Muscle layer of colon (tissue), 2 donors: ENCODE measurements at regions not wholly inside any gene's neighbourhood (a gene's known extent, or its start where the extent isn't known, plus 50 kb on each side); places are given as distances from the start of the nearest gene placed in this dataset.
"Not testable (repeated sequence)": the region's sequence is repeated elsewhere in the genome, so short reads cannot be mapped to it uniquely, and the experiment has no call there.

Experiments used
- H3K27ac ChIP-seq: one replicate; pipeline ENCODE4 v1.7.0; 2013; ENCODE audit warnings: low read depth, mild to moderate bottlenecking, low read length, moderate library complexity
- H3K27me3 ChIP-seq, 2 donors: one replicate each; pipeline ENCODE4 v1.7.0; 2013; ENCODE audit warnings: low read length in 2 of 2, mild to moderate bottlenecking in 2 of 2; ENCODE audit not compliant: insufficient read depth in 2 of 2, control insufficient read depth in 1 of 2
- H3K36me3 ChIP-seq: one replicate; pipeline ENCODE4 v1.7.0; 2013; ENCODE audit warnings: mild to moderate bottlenecking, low read length; ENCODE audit not compliant: insufficient read depth
- H3K4me1 ChIP-seq: one replicate; pipeline ENCODE4 v1.7.0; 2013; ENCODE audit warnings: mild to moderate bottlenecking, low read length; ENCODE audit not compliant: insufficient read depth
- H3K4me3 ChIP-seq, 2 donors: one replicate each; pipeline ENCODE4 v1.7.0; 2013; ENCODE audit warnings: low read length in 2 of 2, low read depth in 1 of 2, mild to moderate bottlenecking in 1 of 2, moderate library complexity in 1 of 2
- H3K9ac ChIP-seq: one replicate; pipeline ENCODE4 v1.7.0; 2013; ENCODE audit warnings: low read length
- H3K9me3 ChIP-seq: one replicate; pipeline ENCODE4 v1.7.0; 2013; ENCODE audit warnings: mild to moderate bottlenecking, low read length
- donor health status: abdominal sarcoma.
- donor health status: Adenocarcinoma of cecum.

GRCh38 chr1:212155219-212155618, 119.7 kb downstream of the DTL start:
- Histone ChIP-seq H3K4me1 (no peaks in the 10 kb centered on the region), H3K27ac (no peak overlapping the region)

GRCh38 chr1:212157252-212157651, 121.7 kb downstream of the DTL start:
- H3K27ac ChIP-seq, result no peak overlapping the region

More at GRCh38 chr1:212155219-212155618, 119.7 kb downstream of the DTL start:
- no peaks in the 10 kb centered on the region for H3K27me3 ChIP-seq
- H3K36me3 ChIP-seq, result no peaks in the 10 kb centered on the region
- no peaks in the 10 kb centered on the region for H3K9me3 ChIP-seq
- H3K9ac ChIP-seq, result no peak overlapping the region
- no peak overlapping the region for H3K4me3 ChIP-seq

DNA sequence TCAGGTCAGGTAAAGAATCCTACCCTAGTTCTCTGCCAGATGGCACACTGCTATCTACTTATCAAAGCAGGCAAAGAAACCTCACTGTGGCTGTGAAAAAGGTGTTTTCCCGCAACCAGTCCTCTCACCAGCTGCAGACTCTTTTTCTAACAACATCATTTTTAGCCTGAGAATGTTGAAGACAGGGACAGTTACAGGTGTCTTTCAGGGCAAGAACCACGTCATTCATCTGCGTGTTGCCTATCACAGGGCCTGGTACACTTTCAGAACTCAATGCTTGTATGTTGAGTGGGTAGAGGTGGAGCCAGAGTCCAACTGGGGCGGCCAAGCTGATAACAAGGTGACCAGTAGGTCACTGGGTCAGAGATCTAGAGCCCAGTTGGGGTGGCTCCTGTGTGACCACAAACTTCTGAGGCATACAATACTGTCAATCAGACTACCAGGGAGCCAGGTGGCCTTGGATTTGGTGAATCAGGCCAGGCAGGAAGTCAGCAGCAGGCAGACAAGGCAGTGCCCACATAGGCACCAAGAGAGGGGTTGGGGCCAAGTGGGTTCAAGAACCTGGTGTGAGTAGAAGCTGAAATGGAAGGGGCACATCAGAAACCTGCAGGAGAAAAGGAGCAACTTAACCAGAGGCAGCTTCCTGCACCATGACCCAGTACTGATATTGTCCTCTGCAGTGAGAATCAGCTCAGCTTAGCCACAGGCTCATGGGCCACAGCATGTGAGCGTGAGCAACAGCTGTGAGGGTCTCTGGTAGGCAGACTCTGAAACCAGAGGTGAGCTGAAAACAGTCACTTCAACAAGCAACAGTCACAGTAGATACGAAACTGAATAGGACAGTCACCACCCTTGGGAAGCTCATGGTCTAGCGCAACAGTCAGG, 123.6 kb downstream of the DTL start:
- no peaks in the 10 kb centered on the region for H3K27me3 ChIP-seq
- no peaks in the 10 kb centered on the region for H3K9me3 ChIP-seq
- H3K36me3 ChIP-seq, result no peaks in the 10 kb centered on the region
- no peak overlapping the region for H3K27ac ChIP-seq
- H3K9ac ChIP-seq, result no peak overlapping the region
- H3K4me3 ChIP-seq, result no peak overlapping the region
- H3K4me1 ChIP-seq, result peaks cover 19% of the 10 kb centered on the region

More at GRCh38 chr1:212157252-212157651, 121.7 kb downstream of the DTL start:
- Histone ChIP-seq H3K4me3 (no peak overlapping the region), H3K9ac (no peak overlapping the region), H3K4me1 (peaks cover 10% of the 10 kb centered on the region), H3K27me3 (no peaks in the 10 kb centered on the region), H3K36me3 (no peaks in the 10 kb centered on the region), H3K9me3 (no peaks in the 10 kb centered on the region)

DNA sequence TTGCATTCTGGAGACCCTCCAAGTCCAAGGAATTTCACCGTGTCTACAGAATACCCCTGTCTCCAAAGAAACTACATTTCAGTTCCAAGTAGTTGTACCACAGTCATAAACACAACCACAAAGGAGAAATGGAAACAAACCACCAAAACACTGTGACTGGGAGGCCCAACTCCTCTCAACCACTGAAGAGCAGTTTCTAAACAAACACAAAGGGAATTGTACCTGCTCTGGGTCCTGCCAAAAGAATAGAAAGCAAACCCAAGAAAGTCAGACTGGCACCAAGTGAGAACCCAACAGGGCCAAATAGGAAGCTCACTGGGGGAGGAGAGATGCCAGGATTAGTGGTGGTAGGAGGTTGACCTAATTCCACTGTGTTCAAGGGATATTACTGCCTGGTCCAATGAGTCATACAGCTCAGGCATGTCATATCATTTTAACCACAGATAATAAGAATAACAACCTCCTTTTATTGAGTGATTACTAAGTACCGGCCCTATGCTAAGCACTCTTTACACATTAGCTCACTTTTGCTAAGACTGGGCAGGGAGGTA, 123.9 kb upstream of the PPP2R5A start:
- H3K27me3 ChIP-seq, result no peaks in the 10 kb centered on the region
- H3K4me3 ChIP-seq, result no peak overlapping the region
- H3K4me1 ChIP-seq, result peaks cover 19% of the 10 kb centered on the region
- no peak overlapping the region for H3K27ac ChIP-seq
- H3K9ac ChIP-seq, result no peak overlapping the region
- H3K9me3 ChIP-seq, result no peaks in the 10 kb centered on the region
- H3K36me3 ChIP-seq, result no peaks in the 10 kb centered on the region

GRCh38 chr1:212162635-212163034, 122.6 kb upstream of the PPP2R5A start:
- no peak overlapping the region for H3K4me3 ChIP-seq
- no peaks in the 10 kb centered on the region for H3K9me3 ChIP-seq
- H3K27ac ChIP-seq, result no peak overlapping the region
- no peak overlapping the region for H3K9ac ChIP-seq
- H3K4me1 ChIP-seq, result peaks cover 19% of the 10 kb centered on the region
- H3K36me3 ChIP-seq, result no peaks in the 10 kb centered on the region
- no peaks in the 10 kb centered on the region for H3K27me3 ChIP-seq

- no peaks in the 10 kb centered on the region for H3K9me3 ChIP-seq
- no peaks in the 10 kb centered on the region for H3K36me3 ChIP-seq
- peaks cover 19% of the 10 kb centered on the region for H3K4me1 ChIP-seq
- H3K27ac ChIP-seq, result no peak overlapping the region
- H3K9ac ChIP-seq, result no peak overlapping the region
- no peak overlapping the region for H3K4me3 ChIP-seq
- H3K27me3 ChIP-seq, result no peaks in the 10 kb centered on the region
These were observed 120.9 kb upstream of the PPP2R5A start for GRCh38 chr1:212164095-212164872.

DNA sequence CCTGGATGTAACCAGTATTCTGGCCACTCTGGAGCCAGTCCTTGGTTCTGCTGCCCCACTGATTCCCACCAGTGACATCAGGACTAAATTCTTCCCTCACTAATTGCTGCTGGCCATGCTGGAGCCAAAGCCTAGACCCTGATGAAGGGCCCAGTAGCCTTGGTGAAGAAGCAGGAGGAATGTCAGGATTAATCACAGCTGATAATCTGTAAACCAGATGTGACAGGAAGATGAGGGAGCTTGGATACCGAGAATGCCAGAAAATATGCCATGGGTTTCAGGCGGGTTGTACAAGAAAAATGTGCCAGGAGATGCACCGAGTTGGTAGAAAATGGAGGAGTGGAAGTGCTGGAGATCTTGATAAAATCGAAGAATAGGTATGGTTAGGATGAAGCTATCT, 119.0 kb upstream of the PPP2R5A start:
- H3K9me3 ChIP-seq, result no peaks in the 10 kb centered on the region
- H3K4me1 ChIP-seq, result peaks cover 15% of the 10 kb centered on the region
- H3K27ac ChIP-seq, result no peak overlapping the region

GRCh38 chr1:212166644-212167043, 118.6 kb upstream of the PPP2R5A start:
- no peak overlapping the region for H3K4me3 ChIP-seq
- H3K4me1 ChIP-seq, result peaks cover 13% of the 10 kb centered on the region
- H3K9me3 ChIP-seq, result no peaks in the 10 kb centered on the region
- H3K36me3 ChIP-seq, result no peaks in the 10 kb centered on the region
- no peak overlapping the region for H3K9ac ChIP-seq
- H3K27ac ChIP-seq, result no peak overlapping the region
- no peaks in the 10 kb centered on the region for H3K27me3 ChIP-seq

More for the DNA sequence above, 119.0 kb upstream of the PPP2R5A start:
- H3K4me3 ChIP-seq, result no peak overlapping the region
- H3K9ac ChIP-seq, result no peak overlapping the region
- H3K27me3 ChIP-seq, result no peaks in the 10 kb centered on the region
- H3K36me3 ChIP-seq, result no peaks in the 10 kb centered on the region

- H3K9me3 ChIP-seq, result no peaks in the 10 kb centered on the region
- H3K27me3 ChIP-seq, result no peaks in the 10 kb centered on the region
- H3K4me3 ChIP-seq, result no peak overlapping the region
- no peak overlapping the region for H3K27ac ChIP-seq
- H3K36me3 ChIP-seq, result no peaks in the 10 kb centered on the region
- no peak overlapping the region for H3K9ac ChIP-seq
- H3K4me1 ChIP-seq, result peaks cover 11% of the 10 kb centered on the region
These were observed 118.1 kb upstream of the PPP2R5A start for GRCh38 chr1:212167098-212167497.

- H3K9me3 ChIP-seq, result no peaks in the 10 kb centered on the region
- H3K36me3 ChIP-seq, result no peaks in the 10 kb centered on the region
- H3K9ac ChIP-seq, result no peak overlapping the region
- H3K27ac ChIP-seq, result no peak overlapping the region
- no peaks in the 10 kb centered on the region for H3K27me3 ChIP-seq
- no peaks in the 10 kb centered on the region for H3K4me1 ChIP-seq
- no peak overlapping the region for H3K4me3 ChIP-seq
These were observed 111.6 kb upstream of the PPP2R5A start for GRCh38 chr1:212173567-212173966.

DNA sequence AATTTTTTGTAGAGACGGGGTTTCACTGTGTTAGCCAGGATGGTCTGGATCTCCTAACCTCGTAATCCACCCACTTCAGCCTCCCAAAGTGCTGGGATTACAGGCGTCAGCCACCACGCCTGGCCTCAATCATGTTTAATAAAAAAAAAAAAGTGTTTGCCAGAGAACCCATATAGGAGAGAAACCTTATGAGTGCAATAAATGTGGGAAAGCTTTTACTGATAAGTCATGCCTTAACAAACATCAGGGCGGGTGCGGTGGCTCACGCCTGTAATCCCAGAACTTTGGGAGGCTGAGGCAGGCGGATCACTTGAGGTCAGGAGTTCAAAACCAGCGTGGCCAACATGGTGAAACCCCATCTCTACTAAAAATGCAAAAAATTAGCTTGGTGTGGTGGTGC, 110.9 kb upstream of the PPP2R5A start:
- H3K36me3 ChIP-seq, H3K27ac ChIP-seq, H3K9me3 ChIP-seq, H3K4me1 ChIP-seq, H3K27me3 ChIP-seq, H3K4me3 ChIP-seq, H3K9ac ChIP-seq: not testable (repeated sequence)
